ENCODE measurements at regions not wholly inside any gene's neighbourhood (a gene's known extent, or its start where the extent isn't known, plus 50 kb on each side); places are given as distances from the start of the nearest gene placed in this dataset.

GRCh38 chr2:201536046-201536445 is 84.5 kb downstream of the STRADB start:
- Histone ChIP-seq H3K4me3 (no peak overlapping the region), H3K27me3 (no peaks in the 10 kb centered on the region), H3K27ac (no peak overlapping the region), H3K36me3 (no peaks in the 10 kb centered on the region), H3K9me3 (peaks cover 0 to 19% (median 11%) of the 10 kb centered on the region in 4 donors), H3K4me1 (no peaks in the 10 kb centered on the region)
- intact Hi-C loops (cut with DNase I; ENCODE audit: low total_unique reads): no loop called here
- no peak for DNase-seq
- WGBS, 5 donors: 70 to 87% (median 78%) methylated on average over 2 of the region's 2 CpGs
- no peak for TF ChIP-seq POLR2A (IDR thresholded peaks at IDR 0.05)

GRCh38 chr2:201532686-201533304 is 81.3 kb downstream of the STRADB start:
- Histone ChIP-seq H3K9me3 (peaks cover 0 to 28% (median 14%) of the 10 kb centered on the region in 4 donors), H3K4me3 (no peak overlapping the region), H3K27me3 (no peaks in the 10 kb centered on the region), H3K4me1 (no peaks in the 10 kb centered on the region), H3K36me3 (no peaks in the 10 kb centered on the region), H3K27ac (no peak overlapping the region)
- intact Hi-C loops (cut with DNase I; ENCODE audit: low total_unique reads): no loop called here
- WGBS, 5 donors: 61 to 80% (median 76%) methylated on average over 2 of the region's 2 CpGs
- DNase-seq: no peak
- TF ChIP-seq EP300 (IDR thresholded peaks at IDR 0.05) (no peak), POLR2AphosphoS5 (IDR thresholded peaks at IDR 0.05) (no peak), POLR2A (IDR thresholded peaks at IDR 0.05) (no peak), CTCF (IDR thresholded peaks at IDR 0.05) (no peak)

Small RNAs in the stretch of these regions (small RNA-seq; reads per million reads assigned to genes)
- gene MTND4LP16: 0 reads per million in 4 donors
